Fibroblast of peridontal ligament (primary cell): ENCODE measurements at regions not wholly inside any gene's neighbourhood (a gene's known extent, or its start where the extent isn't known, plus 50 kb on each side); places are given as distances from the start of the nearest gene placed in this dataset.

Experiments
- DNase-seq: peaks from one replicate; pipeline ENCODE4 v3.0.0-alpha.2; 2010; ENCODE audit errors: extremely low read depth

DNA sequence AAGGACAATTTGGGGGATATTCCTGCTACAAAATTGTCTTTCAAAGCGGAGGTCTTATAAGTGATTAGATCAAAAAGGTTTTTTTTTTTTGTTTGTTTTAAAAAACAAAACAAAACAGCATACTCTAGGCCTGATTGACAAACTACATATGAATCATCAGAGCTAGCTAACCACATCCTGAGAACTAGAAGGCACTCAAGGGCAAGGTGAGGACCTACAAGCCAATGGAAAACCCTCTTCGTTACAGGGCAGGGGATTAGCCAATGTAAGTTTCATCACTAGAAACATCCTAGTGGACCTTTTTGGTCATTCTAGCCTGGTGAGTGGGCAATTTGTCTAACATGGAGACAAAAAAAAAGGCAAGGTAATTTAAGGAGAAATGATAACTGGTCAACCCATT, 428.6 kb downstream of the RFC3 start:
- no peak for DNase-seq

GRCh38 chr13:34247596-34247995, 429.6 kb downstream of the RFC3 start:
- DNase-seq = no peak

DNA sequence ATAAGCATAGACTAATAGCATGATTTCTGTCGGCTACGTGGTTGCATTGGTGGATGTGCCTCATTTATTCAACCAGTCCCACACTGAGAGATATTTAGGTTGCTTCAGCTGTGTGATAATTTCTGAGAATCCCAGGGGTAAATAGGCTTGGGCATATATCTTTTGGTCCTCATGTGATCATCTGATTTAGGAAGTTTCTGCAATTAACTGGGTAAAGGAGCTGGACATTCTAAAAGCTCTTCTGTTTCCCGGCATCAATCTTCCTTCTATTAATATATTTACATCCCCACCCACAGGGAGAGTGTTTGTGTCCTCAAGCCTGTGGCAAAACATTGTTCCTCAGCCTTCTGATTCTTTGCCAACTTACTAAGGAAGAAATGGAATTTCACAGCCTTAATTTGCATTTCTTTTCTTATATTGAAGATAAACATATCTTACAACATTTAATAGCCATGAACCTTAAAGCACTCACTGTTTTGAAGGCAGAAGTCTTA, 431.6 kb downstream of the RFC3 start:
- DNase-seq = no peak

DNA sequence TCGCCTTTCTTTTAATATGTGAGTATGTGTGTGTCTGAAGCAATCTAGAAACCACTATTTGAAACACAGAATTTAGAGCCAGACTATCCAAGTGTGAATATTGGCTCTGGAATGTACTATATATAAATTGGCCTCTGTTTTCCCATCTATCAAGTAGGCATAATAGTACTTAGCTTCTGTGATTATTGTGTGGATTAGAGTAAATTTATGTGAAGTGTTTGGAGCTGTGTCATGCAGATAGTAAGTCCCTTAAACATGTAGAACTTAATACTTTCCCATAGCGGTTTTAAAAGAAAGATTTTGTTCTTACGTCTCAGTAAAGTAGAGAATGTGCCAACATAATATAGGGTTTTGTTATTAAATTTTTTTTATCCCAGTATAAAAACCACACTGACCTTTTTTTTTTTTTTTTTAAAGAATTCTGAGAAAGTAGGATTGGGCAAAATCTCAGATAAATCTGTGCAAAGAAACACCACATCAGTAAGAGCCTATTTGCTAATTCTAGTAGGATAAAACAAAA, 432.3 kb downstream of the RFC3 start:
- DNase-seq = no peak

DNA sequence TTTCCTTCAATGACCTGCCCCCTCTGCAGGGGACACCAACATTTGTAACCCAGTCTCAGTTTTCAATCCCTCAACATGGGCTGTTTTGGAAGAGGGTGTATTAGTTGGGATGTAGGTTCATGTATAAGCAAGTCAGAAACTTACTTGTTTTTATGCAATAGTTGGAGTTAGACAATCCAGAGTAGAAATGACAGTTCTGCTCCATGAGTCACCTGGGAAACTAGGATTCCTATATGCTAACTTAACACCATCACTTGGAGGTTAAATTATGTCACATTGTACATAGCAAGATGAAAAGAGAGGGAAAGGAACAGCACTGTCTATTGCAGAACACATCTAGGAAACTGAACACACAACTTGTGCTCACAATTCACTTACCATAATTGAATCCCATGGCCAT, 436.4 kb downstream of the RFC3 start:
- no peak for DNase-seq

DNA sequence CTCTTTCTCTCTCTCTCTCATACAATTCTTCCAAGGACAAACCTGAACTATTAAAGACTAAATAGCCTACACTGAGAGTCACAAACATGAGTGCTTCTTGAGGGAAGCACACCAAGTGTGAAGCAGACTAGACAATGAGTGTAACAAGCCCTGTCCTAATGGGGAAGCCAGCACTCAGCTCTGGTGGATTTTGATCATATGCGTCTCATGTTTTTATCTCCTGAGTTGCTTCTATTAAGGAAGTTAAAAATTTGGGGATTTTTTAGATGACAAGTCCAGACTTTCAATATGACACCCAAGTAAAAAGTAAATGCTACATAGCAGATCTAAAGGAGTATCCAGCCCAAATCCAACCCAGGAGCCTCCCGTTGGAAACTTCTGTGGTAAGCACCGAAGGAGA, 437.8 kb downstream of the RFC3 start:
- DNase-seq = no peak

DNA sequence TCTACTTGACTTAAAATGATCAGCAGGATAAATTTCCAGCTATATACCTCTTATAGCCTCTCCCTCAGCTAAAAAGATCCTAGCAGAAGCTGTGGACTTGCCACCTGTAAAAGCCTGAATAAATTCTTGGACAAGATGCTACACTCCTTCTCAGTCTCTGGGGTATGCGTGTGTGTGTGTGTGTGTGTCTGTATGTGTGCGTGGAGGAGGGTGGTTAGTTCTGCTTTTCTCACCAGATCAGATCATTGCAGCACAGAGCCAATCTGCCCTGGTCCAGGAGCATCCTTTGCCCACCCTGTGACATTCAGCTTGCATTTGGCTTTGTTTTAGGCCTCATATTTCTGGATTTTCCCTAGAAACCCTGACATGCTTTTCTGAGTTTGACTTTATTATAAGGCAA, 438.3 kb downstream of the RFC3 start:
- DNase-seq = no peak

- no peak for DNase-seq
Measured at GRCh38 chr13:34257966-34258365, 440.0 kb downstream of the RFC3 start.

- DNase-seq = peak; percentile 2
Measured at GRCh38 chr13:34258646-34259386, 440.9 kb downstream of the RFC3 start.

GRCh38 chr13:34263681-34264080, 445.7 kb downstream of the RFC3 start:
- no peak for DNase-seq

GRCh38 chr13:34265046-34265679, 447.2 kb downstream of the RFC3 start:
- no peak for DNase-seq

DNA sequence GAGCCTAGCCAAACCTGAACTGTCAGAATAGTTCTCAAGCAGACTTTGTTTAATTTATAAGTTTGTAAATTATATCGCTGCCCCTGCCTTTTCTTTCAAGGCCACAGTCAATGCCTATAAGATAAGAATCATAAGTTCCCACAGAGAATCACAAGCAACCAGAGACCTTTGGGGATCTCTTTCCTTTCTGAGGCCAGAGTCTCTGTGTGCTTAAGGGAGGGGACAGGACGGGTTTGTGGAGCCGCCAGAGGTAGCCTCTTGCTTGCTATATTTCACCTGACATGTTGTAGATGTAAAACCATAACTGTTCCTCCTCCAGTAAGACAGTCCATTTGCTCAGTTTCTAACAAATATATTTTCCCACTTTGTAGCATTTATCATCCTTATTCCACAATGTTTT, 458.8 kb downstream of the RFC3 start:
- no peak for DNase-seq

- DNase-seq = no peak
Measured at GRCh38 chr13:34277936-34278335, 460.0 kb downstream of the RFC3 start.

GRCh38 chr13:34278780-34279179, 460.8 kb downstream of the RFC3 start:
- no peak for DNase-seq

DNA sequence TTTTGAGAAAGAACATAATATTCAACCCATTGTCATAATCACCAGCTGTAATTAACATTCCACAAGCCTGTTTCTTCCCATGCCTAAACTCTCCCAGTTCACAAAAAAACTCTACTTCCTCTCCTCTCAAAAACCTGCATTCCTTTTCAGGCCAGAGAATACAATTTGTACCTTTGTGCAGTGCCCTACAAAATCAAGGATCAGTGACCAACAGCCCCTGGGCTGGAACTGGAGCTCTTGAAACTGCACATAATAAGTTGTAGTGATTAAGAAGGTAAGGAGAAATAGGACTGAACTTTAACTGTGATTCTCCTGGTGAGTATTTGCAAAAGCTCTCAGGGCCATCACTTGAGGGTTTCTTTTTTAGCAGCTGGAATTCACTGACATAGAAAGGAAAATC, 472.7 kb downstream of the RFC3 start:
- DNase-seq = no peak

- DNase-seq = peak; percentile 20
Measured at GRCh38 chr13:34294483-34295129, 476.7 kb downstream of the RFC3 start.

- DNase-seq = peak; percentile 38
Measured at GRCh38 chr13:34300559-34300958, 482.6 kb downstream of the RFC3 start.

GRCh38 chr13:34302596-34302995, 484.6 kb downstream of the RFC3 start:
- DNase-seq = no peak

DNA sequence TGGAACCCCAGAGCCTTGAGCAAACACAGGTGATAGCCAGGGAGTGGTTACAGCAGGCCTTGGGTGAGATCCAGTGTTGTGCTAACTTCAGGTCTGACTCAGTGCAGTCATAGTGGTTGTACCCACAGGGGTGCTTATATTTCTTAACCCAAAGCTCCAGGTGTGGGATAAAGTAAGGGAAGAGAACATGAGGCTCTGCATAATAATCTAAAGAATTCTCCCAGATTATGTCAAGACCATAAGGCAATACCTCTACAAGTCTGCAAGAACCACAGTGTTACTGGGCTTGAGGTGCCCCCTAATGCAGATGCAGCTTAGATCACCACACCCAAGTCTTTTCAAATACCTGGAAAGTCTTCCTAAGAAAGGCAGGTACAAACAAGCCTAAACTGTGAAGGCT, 485.4 kb downstream of the RFC3 start:
- no peak for DNase-seq

- no peak for DNase-seq
Measured at GRCh38 chr13:34307607-34308006, 489.7 kb downstream of the RFC3 start.

DNA sequence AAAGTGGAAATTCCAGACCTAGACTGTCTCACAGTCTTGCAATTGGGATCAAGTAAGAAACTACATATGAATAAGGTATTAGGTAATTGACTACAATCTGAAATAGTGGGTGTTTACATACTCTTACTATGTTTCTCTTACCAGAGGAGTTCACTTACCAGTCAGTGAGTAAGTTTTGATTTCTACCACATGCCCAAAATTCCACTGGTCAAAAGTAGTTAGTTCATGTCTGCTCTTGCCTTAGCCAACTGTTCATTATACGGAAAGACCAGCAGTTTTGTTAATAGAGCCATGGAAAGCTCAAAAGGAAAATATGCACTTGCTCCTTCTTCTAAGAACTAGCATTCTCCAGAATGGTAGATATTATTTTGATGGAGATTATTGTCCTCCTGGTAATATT, 490.8 kb downstream of the RFC3 start:
- DNase-seq = peak; percentile 89

GRCh38 chr13:34310539-34310938, 492.6 kb downstream of the RFC3 start:
- no peak for DNase-seq

GRCh38 chr13:34311251-34311650, 493.3 kb downstream of the RFC3 start:
- no peak for DNase-seq
